H4 (cell line): ENCODE measurements at regions not wholly inside any gene's neighbourhood (a gene's known extent, or its start where the extent isn't known, plus 50 kb on each side); places are given as distances from the start of the nearest gene placed in this dataset.

ENCODE experiments used
- DNase-seq: peaks from one replicate; pipeline ENCODE4 v3.0.0-alpha.2; 2015; ENCODE audit warnings: low spot score

GRCh38 chr20:63128367-63128766 is 87.6 kb downstream of the YTHDF1 start:
- DNase-seq, result no peak

- no peak for DNase-seq
Observed at GRCh38 chr20:63127700-63128364, 88.1 kb downstream of the YTHDF1 start.

GRCh38 chr20:63126876-63127699 is 88.8 kb downstream of the YTHDF1 start:
- DNase-seq, result no peak

GRCh38 chr20:63125838-63126601 is 89.9 kb downstream of the YTHDF1 start:
- DNase-seq, result no peak

DNA sequence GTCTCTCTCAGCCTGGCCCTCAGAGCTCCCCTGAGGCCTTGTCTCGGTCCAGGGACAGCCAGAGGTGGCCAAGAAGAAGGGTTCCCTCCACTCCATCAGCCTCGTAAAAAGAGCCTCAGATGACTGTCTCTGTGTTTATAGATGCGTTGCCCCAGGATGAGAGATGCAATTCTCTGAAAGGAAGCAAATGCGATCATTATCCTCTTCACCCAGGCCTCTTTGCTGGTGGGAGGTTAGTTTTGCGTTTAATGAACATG is 90.4 kb downstream of the YTHDF1 start:
- no peak for DNase-seq

DNA sequence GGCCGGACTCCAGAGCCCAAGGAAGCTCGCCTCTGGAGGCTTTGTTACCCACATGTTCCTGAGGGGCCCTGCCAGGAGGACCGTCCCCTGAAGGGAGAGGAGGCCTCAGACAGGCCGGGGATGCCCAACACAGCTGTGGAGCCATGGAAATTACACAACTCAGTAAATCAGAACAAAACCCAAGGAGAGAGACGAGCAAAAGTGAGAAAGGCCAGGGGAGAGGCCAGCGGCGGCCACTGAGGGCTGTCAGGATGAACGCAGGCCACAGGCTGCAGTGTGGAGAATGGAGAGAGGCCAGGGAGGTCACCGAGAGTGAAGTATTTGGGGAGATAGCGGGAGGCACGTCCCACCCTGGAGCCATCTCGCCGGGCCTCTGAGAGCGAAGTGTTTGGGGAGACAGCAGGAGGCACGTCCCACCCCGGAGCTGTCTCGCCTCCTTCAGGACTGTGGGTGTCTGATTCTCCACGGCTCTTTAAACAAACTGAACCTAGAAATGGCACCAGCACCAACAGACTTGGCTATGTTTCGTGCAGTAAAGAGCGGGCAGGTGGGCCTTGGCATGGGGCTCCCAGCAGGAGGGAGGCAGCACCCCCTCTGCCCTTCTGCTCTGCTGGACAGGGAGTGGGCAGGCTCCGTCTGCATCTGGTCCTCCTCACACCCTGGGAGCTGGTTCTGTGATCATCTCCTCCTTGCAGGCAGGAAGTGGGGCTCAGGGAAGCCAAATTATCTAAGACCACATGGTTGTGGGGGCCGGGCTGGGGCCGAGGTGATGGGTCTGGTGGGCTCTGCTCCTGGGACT is 91.0 kb downstream of the YTHDF1 start:
- no peak for DNase-seq

DNA sequence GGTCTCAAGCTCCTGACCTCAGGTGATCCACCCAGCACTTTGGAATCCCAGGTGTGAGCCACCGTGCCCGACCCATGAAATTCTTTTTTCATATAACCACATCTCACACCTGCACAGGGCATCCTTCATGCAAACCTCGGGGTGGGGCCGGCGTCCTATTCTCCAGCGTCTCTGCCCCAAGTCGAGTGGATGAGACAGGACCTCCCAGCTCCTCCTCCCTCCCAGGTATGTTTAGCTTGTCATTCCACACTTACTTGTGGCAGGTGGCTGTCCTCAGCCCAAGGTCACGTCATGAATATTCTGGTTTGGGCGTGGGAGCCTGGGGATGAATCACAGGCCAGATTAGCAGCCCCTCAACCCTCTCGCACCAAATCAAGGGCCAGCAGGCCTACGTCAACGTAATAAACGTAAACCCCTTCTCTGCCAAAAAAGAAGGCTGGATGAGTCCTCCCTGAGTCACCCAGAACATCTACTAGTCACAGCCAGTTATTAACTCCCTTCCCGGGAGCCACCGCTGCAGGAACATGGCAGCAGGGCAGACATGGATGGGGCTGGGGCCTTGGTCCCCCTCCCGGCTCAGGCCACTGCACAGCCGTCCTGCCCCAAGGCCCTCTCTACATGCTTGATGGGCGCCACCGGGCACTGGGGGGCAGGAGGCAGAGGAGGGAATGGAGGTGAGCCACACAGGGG is 91.7 kb downstream of the YTHDF1 start:
- DNase-seq, result no peak

DNA sequence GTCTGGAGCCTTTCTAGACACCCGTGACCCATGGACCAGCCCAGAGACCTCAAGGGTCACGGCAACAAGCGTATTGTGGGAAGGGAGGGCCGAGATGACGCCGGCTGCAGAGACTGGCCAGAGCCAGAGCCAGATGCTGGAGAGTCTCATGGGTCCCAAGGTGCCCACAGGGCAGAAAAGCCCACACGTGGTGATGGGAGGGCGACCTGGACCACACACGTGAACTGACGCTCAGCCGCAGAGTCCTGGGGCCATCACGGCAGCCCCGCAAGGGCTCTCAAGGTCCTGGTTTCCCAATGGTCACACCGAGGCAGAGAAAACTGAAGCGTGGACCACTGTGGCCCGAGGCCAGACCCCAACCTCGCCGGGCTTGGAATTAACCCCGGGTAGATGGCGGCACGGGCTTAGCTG is 92.6 kb downstream of the YTHDF1 start:
- no peak for DNase-seq

DNA sequence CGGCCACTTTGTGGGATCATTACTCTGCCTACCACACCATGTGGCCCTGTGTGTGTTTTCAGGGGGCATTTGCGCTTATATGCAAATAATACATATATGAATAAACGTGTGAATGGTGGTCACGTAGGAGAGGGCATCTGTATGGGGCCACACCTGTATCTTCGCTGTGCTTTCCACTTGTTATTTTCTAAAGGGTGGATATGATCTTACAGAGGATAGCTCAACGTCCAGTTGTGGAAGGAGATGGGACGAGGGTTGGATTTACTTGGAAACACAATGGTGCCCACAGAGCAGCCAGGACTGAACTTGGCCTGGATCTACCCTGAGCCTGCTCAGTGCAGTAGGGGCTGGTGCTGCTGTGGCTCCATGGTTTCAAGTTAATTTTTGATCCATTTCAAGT is 93.3 kb downstream of the YTHDF1 start:
- DNase-seq, result no peak

- no peak for DNase-seq
Observed at GRCh38 chr20:63121749-63122405, 94.1 kb downstream of the YTHDF1 start.

GRCh38 chr20:63121246-63121645 is 94.7 kb downstream of the YTHDF1 start:
- DNase-seq, result no peak

DNA sequence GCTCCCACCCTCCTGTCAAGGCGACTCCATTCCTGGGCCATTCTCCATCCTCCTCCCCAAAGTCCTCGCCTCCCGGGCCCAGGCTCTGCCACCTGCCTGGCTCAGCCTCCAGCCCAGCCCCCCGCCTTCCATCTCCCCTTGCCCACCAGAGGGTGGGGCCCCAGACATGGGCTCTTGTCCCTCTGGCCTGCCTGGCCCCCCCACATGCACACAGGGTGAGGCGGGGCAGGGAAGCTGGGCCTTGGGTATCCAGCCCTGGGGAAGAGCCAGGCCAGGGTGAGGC is 95.2 kb downstream of the YTHDF1 start:
- no peak for DNase-seq

- DNase-seq, result no peak
Observed at GRCh38 chr20:63119963-63120807, 95.7 kb downstream of the YTHDF1 start.

GRCh38 chr20:63119121-63119962 is 96.6 kb downstream of the YTHDF1 start:
- no peak for DNase-seq

- DNase-seq, result no peak
Observed at GRCh38 chr20:63118303-63119120, 97.4 kb downstream of the YTHDF1 start.

GRCh38 chr20:63117661-63118302 is 98.1 kb downstream of the YTHDF1 start:
- no peak for DNase-seq

GRCh38 chr20:63117151-63117550 is 98.8 kb downstream of the YTHDF1 start:
- DNase-seq, result no peak
